Esophagus muscularis mucosa (tissue), 3 donors: ENCODE measurements at regions not wholly inside any gene's neighbourhood (a gene's known extent, or its start where the extent isn't known, plus 50 kb on each side); places are given as distances from the start of the nearest gene placed in this dataset.

Experiments
- CTCF ChIP-seq, 3 experiments: fragments of 200-600 bp in 2 of 3; fragments of 450-650 bp in 1 of 3; sonication (generic) in 2 of 3; IDR thresholded peaks; one replicate each; pipeline ENCODE4 v1.5.1; 2017 to 2019; ENCODE audit warnings: antibody characterized with exemption in 3 of 3, mild to moderate bottlenecking in 2 of 3, moderate library complexity in 1 of 3
- POLR2A ChIP-seq: fragments of 450-650 bp; IDR thresholded peaks from one replicate; pipeline ENCODE4 v1.6.1; 2017; ENCODE audit warnings: antibody characterized with exemption, moderate library complexity, mild to moderate bottlenecking, low read depth
- POLR2AphosphoS5 ChIP-seq, 2 donors: sonication (generic); formaldehyde crosslinking; IDR thresholded peaks; one replicate each; pipeline ENCODE4 v1.6.1; 2017; ENCODE audit warnings: antibody characterized with exemption in 2 of 2

GRCh38 chr1:73491621-73492020 lies 706.4 kb downstream of the LRRIQ3 start:
- TF ChIP-seq CTCF (IDR thresholded peaks at IDR 0.05) (no peak), POLR2A (no peak), POLR2AphosphoS5 (IDR thresholded peaks at IDR 0.05) (no peak)
